ENCODE measurements at regions not wholly inside any gene's neighbourhood (a gene's known extent, or its start where the extent isn't known, plus 50 kb on each side); places are given as distances from the start of the nearest gene placed in this dataset.

GRCh38 chr20:54377992-54378773 is 97.2 kb upstream of the DOK5 start:
- Histone ChIP-seq H3K4me1 (no peaks in the 10 kb centered on the region), H3K27me3 (no peaks in the 10 kb centered on the region), H3K27ac (no peak overlapping the region), H3K9me3 (no peaks in the 10 kb centered on the region), H3K36me3 (no peaks in the 10 kb centered on the region), H3K4me3 (no peak overlapping the region)
- TF ChIP-seq CTCF (IDR thresholded peaks at IDR 0.05), result no peak
- intact Hi-C loops (cut with DNase I), result no loop called here
- no peak for DNase-seq (ENCODE audit: low spot score in 2 of 2)

GRCh38 chr20:54379893-54380584 is 95.4 kb upstream of the DOK5 start:
- Histone ChIP-seq H3K4me3 (no peak overlapping the region), H3K4me1 (no peaks in the 10 kb centered on the region), H3K27me3 (no peaks in the 10 kb centered on the region), H3K9me3 (no peaks in the 10 kb centered on the region), H3K36me3 (no peaks in the 10 kb centered on the region), H3K27ac (no peak overlapping the region)
- DNase-seq (ENCODE audit: low spot score in 2 of 2), result no peak
- intact Hi-C loops (cut with DNase I), result no loop called here
- no peak for TF ChIP-seq CTCF (IDR thresholded peaks at IDR 0.05)

- H3K4me3 ChIP-seq, result no peak overlapping the region
- TF ChIP-seq CTCF (IDR thresholded peaks at IDR 0.05), result no peak
- no peaks in the 10 kb centered on the region for H3K36me3 ChIP-seq
- intact Hi-C loops (cut with DNase I), result no loop called here
- no peaks in the 10 kb centered on the region for H3K9me3 ChIP-seq
- H3K27me3 ChIP-seq, result no peaks in the 10 kb centered on the region
- no peak for DNase-seq (ENCODE audit: low spot score in 2 of 2)
- H3K4me1 ChIP-seq, result no peaks in the 10 kb centered on the region
- H3K27ac ChIP-seq, result no peak overlapping the region
Measured at GRCh38 chr20:54382419-54382818, 93.0 kb upstream of the DOK5 start.

- DNase-seq (ENCODE audit: low spot score in 2 of 2), result no peak
- no peaks in the 10 kb centered on the region for H3K9me3 ChIP-seq
- no peaks in the 10 kb centered on the region for H3K36me3 ChIP-seq
- H3K27me3 ChIP-seq, result no peaks in the 10 kb centered on the region
- H3K4me1 ChIP-seq, result no peaks in the 10 kb centered on the region
- no peak overlapping the region for H3K4me3 ChIP-seq
- no peak overlapping the region for H3K27ac ChIP-seq
- no peak for TF ChIP-seq CTCF (IDR thresholded peaks at IDR 0.05)
- intact Hi-C loops (cut with DNase I), result no loop called here
Measured at GRCh38 chr20:54385746-54386145, 89.6 kb upstream of the DOK5 start.

- Histone ChIP-seq H3K4me3 (no peak overlapping the region), H3K9me3 (no peaks in the 10 kb centered on the region), H3K4me1 (no peaks in the 10 kb centered on the region), H3K27me3 (no peaks in the 10 kb centered on the region), H3K36me3 (no peaks in the 10 kb centered on the region), H3K27ac (no peak overlapping the region)
- no peak for TF ChIP-seq CTCF (IDR thresholded peaks at IDR 0.05)
- DNase-seq (ENCODE audit: low spot score in 2 of 2), result no peak
- intact Hi-C loops (cut with DNase I), result no loop called here
Measured at GRCh38 chr20:54389596-54390280, 85.7 kb upstream of the DOK5 start.
